Type B pancreatic cell (in vitro differentiated cells): ENCODE measurements at regions not wholly inside any gene's neighbourhood (a gene's known extent, or its start where the extent isn't known, plus 50 kb on each side); places are given as distances from the start of the nearest gene placed in this dataset.

Source experiments
- DNase-seq: peaks from one replicate; pipeline ENCODE4 v3.0.0; 2021; ENCODE audit warnings: mixed read lengths; ENCODE audit not compliant: unreplicated experiment; ENCODE audit errors: extremely low spot score
- H3K27ac Mint-ChIP-seq: 2 replicates; pipeline ENCODE4 v1.8.0; 2021; ENCODE audit warnings: mild to moderate bottlenecking, mixed read lengths
- H3K27me3 Mint-ChIP-seq: 2 replicates; pipeline ENCODE4 v1.8.0; 2021; ENCODE audit warnings: mixed read lengths
- H3K36me3 Mint-ChIP-seq: 2 replicates; pipeline ENCODE4 v1.8.0; 2021; ENCODE audit warnings: mixed read lengths
- H3K4me1 Mint-ChIP-seq: one replicate; pipeline ENCODE4 v1.8.0; 2021; ENCODE audit warnings: mixed read lengths; ENCODE audit not compliant: unreplicated experiment
- H3K4me3 Mint-ChIP-seq: 2 replicates; pipeline ENCODE4 v1.8.0; 2021; ENCODE audit warnings: mild to moderate bottlenecking, mixed read lengths
- H3K9me3 Mint-ChIP-seq: 2 replicates; pipeline ENCODE4 v1.8.0; 2021; ENCODE audit warnings: mixed read lengths
- CTCF ChIP-seq: fragments of 200-600 bp; sonication (generic); conservative IDR thresholded peaks from 2 replicates; pipeline ENCODE4 v1.5.0; 2021; ENCODE audit warnings: antibody characterized with exemption, mild to moderate bottlenecking

- Mint-ChIP-seq H3K27me3 (peaks cover 97% of the 10 kb centered on the region), H3K9me3 (no peaks in the 10 kb centered on the region), H3K4me3 (peak overlapping the region; percentile 67), H3K27ac (no peak overlapping the region), H3K36me3 (no peaks in the 10 kb centered on the region), H3K4me1 (no peaks in the 10 kb centered on the region)
- no peak for TF ChIP-seq CTCF
- no peak for DNase-seq
Measured at GRCh38 chr5:88666761-88667495, 216.1 kb downstream of the MEF2C start.

GRCh38 chr5:88665750-88666215 is 217.2 kb downstream of the MEF2C start:
- Mint-ChIP-seq H3K27me3 (peaks cover 96% of the 10 kb centered on the region), H3K4me1 (peaks cover 5% of the 10 kb centered on the region), H3K9me3 (no peaks in the 10 kb centered on the region), H3K36me3 (no peaks in the 10 kb centered on the region), H3K4me3 (no peak overlapping the region), H3K27ac (no peak overlapping the region)
- TF ChIP-seq CTCF, result no peak
- no peak for DNase-seq

GRCh38 chr5:88664645-88665044 is 218.3 kb downstream of the MEF2C start:
- Mint-ChIP-seq H3K4me1 (peaks cover 9% of the 10 kb centered on the region), H3K36me3 (no peaks in the 10 kb centered on the region), H3K9me3 (no peaks in the 10 kb centered on the region), H3K27ac (no peak overlapping the region), H3K27me3 (peaks cover 94% of the 10 kb centered on the region), H3K4me3 (no peak overlapping the region)
- DNase-seq, result no peak
- TF ChIP-seq CTCF, result no peak

- no peaks in the 10 kb centered on the region for H3K9me3 Mint-ChIP-seq
- DNase-seq, result no peak
- H3K27me3 Mint-ChIP-seq, result peaks cover 94% of the 10 kb centered on the region
- H3K4me1 Mint-ChIP-seq, result peaks cover 9% of the 10 kb centered on the region
- H3K36me3 Mint-ChIP-seq, result no peaks in the 10 kb centered on the region
- H3K27ac Mint-ChIP-seq, result no peak overlapping the region
- H3K4me3 Mint-ChIP-seq, result no peak overlapping the region
- no peak for TF ChIP-seq CTCF
Measured at GRCh38 chr5:88663793-88664216, 219.2 kb downstream of the MEF2C start.

- no peak for TF ChIP-seq CTCF
- no peak overlapping the region for H3K27ac Mint-ChIP-seq
- DNase-seq, result no peak
- H3K4me1 Mint-ChIP-seq, result peaks cover 9% of the 10 kb centered on the region
- peaks cover 94% of the 10 kb centered on the region for H3K27me3 Mint-ChIP-seq
- no peaks in the 10 kb centered on the region for H3K36me3 Mint-ChIP-seq
- no peak overlapping the region for H3K4me3 Mint-ChIP-seq
- H3K9me3 Mint-ChIP-seq, result no peaks in the 10 kb centered on the region
Measured at GRCh38 chr5:88662846-88663245, 220.1 kb downstream of the MEF2C start.
